A549 (cell line): ENCODE measurements at regions not wholly inside any gene's neighbourhood (a gene's known extent, or its start where the extent isn't known, plus 50 kb on each side); places are given as distances from the start of the nearest gene placed in this dataset.

Experiments
- HOXA7 ChIP-seq: fragments of 250-450 bp; sonication (Bioruptor Pico); IDR thresholded peaks from 2 replicates; pipeline ENCODE4 v1.5.0; 2020; ENCODE audit warnings: mild to moderate bottlenecking, moderate library complexity
- KDM5A ChIP-seq: fragments of 200-600 bp; sonication (generic); IDR thresholded peaks from 2 replicates; pipeline ENCODE4 v1.6.1; 2016; ENCODE audit warnings: antibody characterized with exemption, mild to moderate bottlenecking
- POLR2A ChIP-seq: IDR thresholded peaks from 2 replicates; pipeline ENCODE4 v1.6.1; 2012; ENCODE audit warnings: mild to moderate bottlenecking, low read length
- TF ChIP-seq, protein P1 (sequence below): fragments of >200 bp; sonication (Bioruptor Twin); formaldehyde crosslinking; IDR thresholded peaks from 3 replicates; pipeline ENCODE4 v1.6.1; 2016
- TF ChIP-seq, protein P2 (sequence below): fragments of >200 bp; sonication (Bioruptor Twin); formaldehyde crosslinking; IDR thresholded peaks from 3 replicates; pipeline ENCODE4 v1.5.1; 2016
- TF ChIP-seq, protein P3 (sequence below): fragments of 450-650 bp; IDR thresholded peaks from 2 replicates; pipeline ENCODE4 v1.6.1; 2014; ENCODE audit warnings: antibody characterized with exemption

DNA sequence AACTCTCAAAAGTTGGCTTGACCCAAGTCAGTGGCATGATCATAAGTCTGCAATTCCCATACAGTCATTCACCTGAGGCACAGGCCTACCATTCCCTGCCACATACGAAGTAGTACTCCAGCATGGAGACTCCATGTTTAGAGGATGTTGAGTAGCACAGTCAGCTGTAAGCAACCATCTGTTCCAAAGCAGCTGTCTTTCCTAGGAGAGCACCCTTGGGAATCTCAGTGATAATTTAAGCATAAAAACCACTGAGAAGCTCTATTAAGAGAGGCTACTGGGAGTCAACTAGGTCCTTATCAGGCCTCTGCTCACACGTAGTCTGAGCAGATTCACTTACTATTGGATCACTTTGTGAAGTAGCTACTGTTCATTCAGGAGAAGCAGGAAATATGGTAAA, 61.6 kb upstream of the UNC5B start:
- TF ChIP-seq, protein P1, sequence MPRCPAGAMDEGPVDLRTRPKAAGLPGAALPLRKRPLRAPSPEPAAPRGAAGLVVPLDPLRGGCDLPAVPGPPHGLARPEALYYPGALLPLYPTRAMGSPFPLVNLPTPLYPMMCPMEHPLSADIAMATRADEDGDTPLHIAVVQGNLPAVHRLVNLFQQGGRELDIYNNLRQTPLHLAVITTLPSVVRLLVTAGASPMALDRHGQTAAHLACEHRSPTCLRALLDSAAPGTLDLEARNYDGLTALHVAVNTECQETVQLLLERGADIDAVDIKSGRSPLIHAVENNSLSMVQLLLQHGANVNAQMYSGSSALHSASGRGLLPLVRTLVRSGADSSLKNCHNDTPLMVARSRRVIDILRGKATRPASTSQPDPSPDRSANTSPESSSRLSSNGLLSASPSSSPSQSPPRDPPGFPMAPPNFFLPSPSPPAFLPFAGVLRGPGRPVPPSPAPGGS, result no peak
- TF ChIP-seq, protein P2, sequence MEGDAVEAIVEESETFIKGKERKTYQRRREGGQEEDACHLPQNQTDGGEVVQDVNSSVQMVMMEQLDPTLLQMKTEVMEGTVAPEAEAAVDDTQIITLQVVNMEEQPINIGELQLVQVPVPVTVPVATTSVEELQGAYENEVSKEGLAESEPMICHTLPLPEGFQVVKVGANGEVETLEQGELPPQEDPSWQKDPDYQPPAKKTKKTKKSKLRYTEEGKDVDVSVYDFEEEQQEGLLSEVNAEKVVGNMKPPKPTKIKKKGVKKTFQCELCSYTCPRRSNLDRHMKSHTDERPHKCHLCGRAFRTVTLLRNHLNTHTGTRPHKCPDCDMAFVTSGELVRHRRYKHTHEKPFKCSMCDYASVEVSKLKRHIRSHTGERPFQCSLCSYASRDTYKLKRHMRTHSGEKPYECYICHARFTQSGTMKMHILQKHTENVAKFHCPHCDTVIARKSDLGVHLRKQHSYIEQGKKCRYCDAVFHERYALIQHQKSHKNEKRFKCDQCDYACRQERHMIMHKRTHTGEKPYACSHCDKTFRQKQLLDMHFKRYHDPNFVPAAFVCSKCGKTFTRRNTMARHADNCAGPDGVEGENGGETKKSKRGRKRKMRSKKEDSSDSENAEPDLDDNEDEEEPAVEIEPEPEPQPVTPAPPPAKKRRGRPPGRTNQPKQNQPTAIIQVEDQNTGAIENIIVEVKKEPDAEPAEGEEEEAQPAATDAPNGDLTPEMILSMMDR, result no peak
- TF ChIP-seq KDM5A (no peak), HOXA7 (CRISPR knock-in tag) (no peak), POLR2A (no peak)
- TF ChIP-seq, protein P3, sequence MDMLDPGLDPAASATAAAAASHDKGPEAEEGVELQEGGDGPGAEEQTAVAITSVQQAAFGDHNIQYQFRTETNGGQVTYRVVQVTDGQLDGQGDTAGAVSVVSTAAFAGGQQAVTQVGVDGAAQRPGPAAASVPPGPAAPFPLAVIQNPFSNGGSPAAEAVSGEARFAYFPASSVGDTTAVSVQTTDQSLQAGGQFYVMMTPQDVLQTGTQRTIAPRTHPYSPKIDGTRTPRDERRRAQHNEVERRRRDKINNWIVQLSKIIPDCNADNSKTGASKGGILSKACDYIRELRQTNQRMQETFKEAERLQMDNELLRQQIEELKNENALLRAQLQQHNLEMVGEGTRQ, result no peak
